IMR-90 (cell line): ENCODE measurements at regions not wholly inside any gene's neighbourhood (a gene's known extent, or its start where the extent isn't known, plus 50 kb on each side); places are given as distances from the start of the nearest gene placed in this dataset.

ENCODE experiments used
- ATAC-seq: fragments of 200-7000 bp; cut with Tn5 transposase; 2 replicates; pipeline ENCODE4 v1.9.1; 2020; ENCODE audit warnings: low read depth, mild to moderate bottlenecking, moderate library complexity
- BruUV-seq: library from RNA; stranded (reverse); fragments of 400-500 nt; replicated peaks from 2 replicates; lab custom pipeline; 2021; lab: Mats Ljungman, UMichigan
- CTCF ChIA-PET: fragments of 300-600 bp; formaldehyde crosslinking; extraction: SDS; loops from one replicate; lab custom pipeline; 2021; ENCODE audit warnings: antibody characterized with exemption; lab: Yijun Ruan, JAX
- POLR2A ChIA-PET: fragments of 300-600 bp; sonication (Branson Sonifier 250); formaldehyde crosslinking; loops from one replicate; lab custom pipeline; 2022; ENCODE audit warnings: antibody characterized with exemption; ENCODE audit not compliant: unreplicated experiment; lab: Charles Lee
- DNase-seq: peaks from one replicate; pipeline ENCODE4 v3.0.0; 2013
- H2AFZ ChIP-seq: replicated peaks from 2 replicates; pipeline ENCODE3; 2013; ENCODE audit warnings: low read length, mild to moderate bottlenecking; ENCODE audit not compliant: poor library complexity
- H2AK5ac ChIP-seq: 2 replicates; pipeline ENCODE4 v1.6.1; 2013; ENCODE audit warnings: low read depth, low read length, inconsistent platforms
- H2AK9ac ChIP-seq: replicated peaks from 2 replicates; pipeline ENCODE3; 2013; ENCODE audit warnings: mild to moderate bottlenecking, low read depth, low read length, moderate library complexity; ENCODE audit not compliant: poor library complexity
- H2BK120ac ChIP-seq: 2 replicates; pipeline ENCODE4 v1.6.1; 2013; ENCODE audit warnings: low read depth, low read length, inconsistent platforms
- H2BK15ac ChIP-seq: 3 replicates; pipeline ENCODE4 v1.6.1; 2013; ENCODE audit warnings: low read depth, low read length, inconsistent platforms
- H2BK20ac ChIP-seq: 2 replicates; pipeline ENCODE4 v1.6.1; 2013; ENCODE audit warnings: low read depth, mild to moderate bottlenecking, inconsistent platforms, low read length, moderate library complexity
- H2BK5ac ChIP-seq: 2 replicates; pipeline ENCODE4 v1.6.1; 2013; ENCODE audit warnings: mild to moderate bottlenecking, low read depth, low read length, inconsistent platforms; ENCODE audit not compliant: poor library complexity, severe bottlenecking
- H3K14ac ChIP-seq: replicated peaks from 2 replicates; pipeline ENCODE4 v1.6.1; 2013; ENCODE audit warnings: low read depth, low read length, inconsistent platforms
- H3K18ac ChIP-seq: 2 replicates; pipeline ENCODE4 v1.6.1; 2013; ENCODE audit warnings: low read depth, low read length, control low read depth
- H3K23ac ChIP-seq: 2 replicates; pipeline ENCODE4 v1.6.1; 2013; ENCODE audit warnings: low read depth, low read length, inconsistent platforms
- H3K27ac ChIP-seq: 2 replicates; pipeline ENCODE4 v1.5.1; 2013; ENCODE audit warnings: mild to moderate bottlenecking, control low read depth, low read length; ENCODE audit not compliant: insufficient read depth
- H3K27me3 ChIP-seq: 2 replicates; pipeline ENCODE4 v1.6.1; 2013; ENCODE audit warnings: low read length; ENCODE audit not compliant: control insufficient read depth, insufficient read depth
- H3K36me3 ChIP-seq: 2 replicates; pipeline ENCODE4 v1.6.1; 2013; ENCODE audit warnings: low read length, mixed read lengths; ENCODE audit not compliant: control insufficient read depth, insufficient read depth
- H3K4ac ChIP-seq: 2 replicates; pipeline ENCODE4 v1.6.1; 2013; ENCODE audit warnings: low read depth, low read length, inconsistent platforms
- H3K4me1 ChIP-seq: 2 replicates; pipeline ENCODE4 v1.6.1; 2013; ENCODE audit warnings: low read length, mixed read lengths; ENCODE audit not compliant: control insufficient read depth, insufficient read depth
- H3K4me2 ChIP-seq: 2 replicates; pipeline ENCODE4 v1.6.1; 2013; ENCODE audit warnings: low read depth, mild to moderate bottlenecking, control low read depth, low read length, moderate library complexity
- H3K4me3 ChIP-seq: 2 replicates; pipeline ENCODE4 v1.5.1; 2013; ENCODE audit warnings: low read depth, mild to moderate bottlenecking, control low read depth, low read length, moderate library complexity; ENCODE audit not compliant: insufficient read depth
- H3K56ac ChIP-seq: 2 replicates; pipeline ENCODE4 v1.6.1; 2013; ENCODE audit warnings: low read length, inconsistent platforms; ENCODE audit not compliant: insufficient read depth; ENCODE audit errors: extremely low read depth
- H3K79me1 ChIP-seq, 2 experiments: 2 replicates each; pipeline ENCODE4 v1.6.1; 2013; ENCODE audit warnings: low read length in 2 of 2, inconsistent platforms in 1 of 2, low read depth in 1 of 2
- H3K9ac ChIP-seq: 2 replicates; pipeline ENCODE4 v1.6.1; 2013; ENCODE audit warnings: low read depth, low read length, control low read depth
- H3K9me1 ChIP-seq: 2 replicates; pipeline ENCODE4 v1.6.1; 2013; ENCODE audit warnings: low read length, inconsistent platforms; ENCODE audit not compliant: insufficient read depth
- H3K9me3 ChIP-seq: 2 replicates; pipeline ENCODE4 v1.6.1; 2013; ENCODE audit warnings: low read length; ENCODE audit not compliant: control insufficient read depth, insufficient read depth
- H4K20me1 ChIP-seq: 2 replicates; pipeline ENCODE4 v1.6.1; 2013; ENCODE audit warnings: low read length, inconsistent platforms; ENCODE audit not compliant: insufficient read depth
- H4K5ac ChIP-seq: 2 replicates; pipeline ENCODE4 v1.6.1; 2013; ENCODE audit warnings: mild to moderate bottlenecking, low read depth, low read length, control low read depth
- H4K8ac ChIP-seq, 2 experiments: 2 replicates each; pipeline ENCODE4 v1.6.1; 2013; ENCODE audit warnings: low read depth in 2 of 2, low read length in 2 of 2, control low read depth in 1 of 2, inconsistent platforms in 1 of 2
- H4K91ac ChIP-seq: 2 replicates; pipeline ENCODE4 v1.6.1; 2013; ENCODE audit warnings: low read depth, low read length, inconsistent platforms; ENCODE audit not compliant: insufficient read depth
- WGBS, 2 experiments: methylation state at CpG; one replicate each; pipeline versions ENCODE4 v1.1.5 to v1.1.7; 2013; ENCODE audit warnings: missing lambda C conversion rate in 2 of 2; ENCODE audit not compliant: insufficient read length in 1 of 2; ENCODE audit errors: extremely low coverage in 2 of 2; 5-methylcytosine and 5-hydroxymethylcytosine counted together
- dilution Hi-C: fragments of 300-500 bp; cut with HindIII; formaldehyde crosslinking; loops from one replicate; pipeline ENCODE4 v1.14.3; 2018; ENCODE audit warnings: low sequenced_read_pairs; ENCODE audit not compliant: unreplicated experiment
- in situ Hi-C: fragments of 300-500 bp; cut with MboI; formaldehyde crosslinking; loops from 3 replicates; pipeline ENCODE4 v1.14.3; 2019; ENCODE audit warnings: low sequenced_read_pairs, inconsistent platforms, mixed read lengths
- intact Hi-C: fragments of 100-400 bp; cut with micrococcal nuclease; formaldehyde crosslinking; loops from 2 replicates; pipeline ENCODE4 v1.10.0; 2022
- TF ChIP-seq, protein P1 (sequence below): fragments of 150-350 bp; IDR thresholded peaks from 2 replicates; pipeline ENCODE4 v1.6.1; 2017; ENCODE audit warnings: mild to moderate bottlenecking, antibody characterized with exemption, low read length, low read depth

DNA sequence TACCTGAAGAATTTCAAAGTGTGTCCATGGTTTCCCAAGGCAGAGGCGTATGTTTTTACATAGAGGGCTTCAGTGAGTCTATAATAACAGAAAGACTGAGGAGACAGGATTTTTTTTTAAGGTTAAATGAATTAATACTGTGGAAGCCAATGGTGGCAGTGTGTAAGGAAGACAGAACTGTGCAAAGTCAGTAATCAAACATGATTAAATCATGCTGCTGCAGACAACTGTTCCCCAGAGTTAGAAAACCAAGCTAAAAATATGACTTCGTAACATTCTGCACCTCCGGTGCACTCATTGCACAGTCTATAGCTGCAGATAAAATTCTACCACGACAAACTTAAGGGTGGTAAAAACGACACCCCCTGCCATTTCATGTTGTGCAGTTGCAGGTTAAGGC lies 309.6 kb upstream of the TRIB2 start:
- dilution Hi-C loops: no loop called here
- CTCF ChIA-PET: no interaction called here
- Histone ChIP-seq H3K9me3 (peaks cover 4% of the 10 kb centered on the region), H3K23ac (no peak overlapping the region), H2AFZ (no peak overlapping the region), H3K18ac (no peak overlapping the region), H2BK20ac (no peak overlapping the region), H4K5ac (no peak overlapping the region), H3K27ac (no peak overlapping the region), H2BK120ac (no peak overlapping the region), H3K36me3 (no peaks in the 10 kb centered on the region), H3K4me3 (no peak overlapping the region), H2AK5ac (no peak overlapping the region), H3K4me2 (no peak overlapping the region), H3K9me1 (no peaks in the 10 kb centered on the region), H3K56ac (no peak overlapping the region), H4K20me1 (no peaks in the 10 kb centered on the region), H3K14ac (no peak overlapping the region), H3K79me1 (no peaks in the 10 kb centered on the region), H2BK5ac (no peak overlapping the region), H4K91ac (no peak overlapping the region), H3K9ac (no peak overlapping the region), H3K4me1 (no peaks in the 10 kb centered on the region), H2AK9ac (no peak overlapping the region), H3K4ac (no peak overlapping the region), H2BK15ac (no peak overlapping the region), H3K27me3 (no peaks in the 10 kb centered on the region), H4K8ac (no peak overlapping the region)
- POLR2A ChIA-PET: no interaction called here
- ATAC-seq: no peak
- intact Hi-C loops: no loop called here
- BruUV-seq: no TSS peak
- in situ Hi-C loops: no loop called here
- TF ChIP-seq, protein P1, sequence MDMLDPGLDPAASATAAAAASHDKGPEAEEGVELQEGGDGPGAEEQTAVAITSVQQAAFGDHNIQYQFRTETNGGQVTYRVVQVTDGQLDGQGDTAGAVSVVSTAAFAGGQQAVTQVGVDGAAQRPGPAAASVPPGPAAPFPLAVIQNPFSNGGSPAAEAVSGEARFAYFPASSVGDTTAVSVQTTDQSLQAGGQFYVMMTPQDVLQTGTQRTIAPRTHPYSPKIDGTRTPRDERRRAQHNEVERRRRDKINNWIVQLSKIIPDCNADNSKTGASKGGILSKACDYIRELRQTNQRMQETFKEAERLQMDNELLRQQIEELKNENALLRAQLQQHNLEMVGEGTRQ: no peak
- no peak for DNase-seq
- WGBS, 2 experiments: 80% methylated on average over 1 of the region's 5 CpGs; no CpG with 5 or more reads in 1 of the 2 experiments
